Loucy (cell line): ENCODE measurements at regions not wholly inside any gene's neighbourhood (a gene's known extent, or its start where the extent isn't known, plus 50 kb on each side); places are given as distances from the start of the nearest gene placed in this dataset.

Experiments used
- H2AFZ ChIP-seq: fragments of 200-600 bp; sonication (generic); 2 replicates; pipeline ENCODE4 v1.6.0; 2016; ENCODE audit warnings: antibody characterized with exemption, mild to moderate bottlenecking, low read length, moderate library complexity
- H3F3A ChIP-seq: fragments of 200-600 bp; 2 replicates; pipeline ENCODE4 v1.6.0; 2016; ENCODE audit warnings: antibody characterized with exemption, low read depth, mild to moderate bottlenecking
- H3K27me3 ChIP-seq: fragments of 200-600 bp; sonication (generic); 2 replicates; pipeline ENCODE4 v1.6.1; 2014; ENCODE audit warnings: low read length, mild to moderate bottlenecking; ENCODE audit not compliant: insufficient read depth, poor library complexity, severe bottlenecking
- H3K36me3 ChIP-seq: fragments of 200-600 bp; sonication (generic); 2 replicates; pipeline ENCODE4 v1.6.1; 2016; ENCODE audit warnings: low read length; ENCODE audit not compliant: insufficient read depth
- H3K4me1 ChIP-seq: fragments of 200-600 bp; sonication (generic); 2 replicates; pipeline ENCODE4 v1.5.1; 2014; ENCODE audit warnings: low read length, mild to moderate bottlenecking; ENCODE audit not compliant: insufficient read depth, poor library complexity, severe bottlenecking
- H3K4me2 ChIP-seq: fragments of 200-600 bp; sonication (generic); 2 replicates; pipeline ENCODE4 v1.6.0; 2014; ENCODE audit warnings: antibody characterized with exemption, low read length, low read depth, mild to moderate bottlenecking; ENCODE audit not compliant: poor library complexity, severe bottlenecking
- H3K4me3 ChIP-seq: fragments of 200-600 bp; sonication (generic); 2 replicates; pipeline ENCODE4 v1.5.1; 2014; ENCODE audit warnings: low read length, mild to moderate bottlenecking, mixed read lengths; ENCODE audit not compliant: poor library complexity, severe bottlenecking
- H3K79me2 ChIP-seq: fragments of 200-600 bp; sonication (generic); 2 replicates; pipeline ENCODE4 v1.6.1; 2014; ENCODE audit warnings: low read length; ENCODE audit not compliant: insufficient read depth
- H3K9ac ChIP-seq: fragments of 200-600 bp; sonication (generic); 2 replicates; pipeline ENCODE4 v1.6.0; 2014; ENCODE audit warnings: mild to moderate bottlenecking, low read depth, low read length, moderate library complexity; ENCODE audit not compliant: poor library complexity, severe bottlenecking
- H3K9me2 ChIP-seq: fragments of 200-600 bp; sonication (generic); replicated peaks from 2 replicates; pipeline ENCODE4 v1.6.1; 2016; ENCODE audit warnings: low read depth, low read length, mixed read lengths
- H3K9me3 ChIP-seq: fragments of 200-600 bp; sonication (generic); 2 replicates; pipeline ENCODE4 v1.6.1; 2014; ENCODE audit warnings: mild to moderate bottlenecking, antibody characterized with exemption, low read length, low read depth; ENCODE audit not compliant: insufficient read depth
- H4K20me1 ChIP-seq: fragments of 200-600 bp; sonication (generic); 2 replicates; pipeline ENCODE4 v1.6.0; 2014; ENCODE audit warnings: antibody characterized with exemption, low read length, mild to moderate bottlenecking; ENCODE audit not compliant: insufficient read depth, poor library complexity, severe bottlenecking
- CTCF ChIP-seq: fragments of 200-600 bp; sonication (generic); conservative IDR thresholded peaks from 2 replicates; pipeline ENCODE4 v1.5.1; 2014; ENCODE audit warnings: mild to moderate bottlenecking, antibody characterized with exemption, low read length
- EZH2phosphoT487 ChIP-seq: fragments of 200-600 bp; IDR thresholded peaks from 2 replicates; pipeline ENCODE4 v1.6.1; 2018; ENCODE audit warnings: antibody characterized with exemption, mild to moderate bottlenecking, moderate library complexity, borderline replicate concordance

GRCh38 chr7:115078386-115078785 is 156.5 kb downstream of the MDFIC start:
- H4K20me1 ChIP-seq = no peaks in the 10 kb centered on the region
- H3K36me3 ChIP-seq = no peaks in the 10 kb centered on the region
- H3K4me1 ChIP-seq = no peaks in the 10 kb centered on the region
- H3K27me3 ChIP-seq = no peaks in the 10 kb centered on the region
- H3K9me2 ChIP-seq = no peaks in the 10 kb centered on the region
- no peaks in the 10 kb centered on the region for H3K79me2 ChIP-seq
- no peak overlapping the region for H2AFZ ChIP-seq
- H3K4me2 ChIP-seq = no peak overlapping the region
- no peak overlapping the region for H3K4me3 ChIP-seq
- no peaks in the 10 kb centered on the region for H3F3A ChIP-seq
- no peak for TF ChIP-seq CTCF
- no peak for TF ChIP-seq EZH2phosphoT487
- no peaks in the 10 kb centered on the region for H3K9me3 ChIP-seq
- H3K9ac ChIP-seq = no peak overlapping the region

- no peaks in the 10 kb centered on the region for H4K20me1 ChIP-seq
- no peaks in the 10 kb centered on the region for H3K79me2 ChIP-seq
- no peak overlapping the region for H3K4me3 ChIP-seq
- H3K9me3 ChIP-seq = no peaks in the 10 kb centered on the region
- H2AFZ ChIP-seq = no peak overlapping the region
- no peaks in the 10 kb centered on the region for H3K36me3 ChIP-seq
- H3K27me3 ChIP-seq = no peaks in the 10 kb centered on the region
- H3K9ac ChIP-seq = no peak overlapping the region
- no peaks in the 10 kb centered on the region for H3F3A ChIP-seq
- no peaks in the 10 kb centered on the region for H3K4me1 ChIP-seq
- TF ChIP-seq EZH2phosphoT487 = no peak
- no peak for TF ChIP-seq CTCF
- H3K9me2 ChIP-seq = no peaks in the 10 kb centered on the region
- no peak overlapping the region for H3K4me2 ChIP-seq
These were observed 148.4 kb downstream of the MDFIC start for GRCh38 chr7:115070311-115070710.
